ENCODE measurements at regions not wholly inside any gene's neighbourhood (a gene's known extent, or its start where the extent isn't known, plus 50 kb on each side); places are given as distances from the start of the nearest gene placed in this dataset.

DNA sequence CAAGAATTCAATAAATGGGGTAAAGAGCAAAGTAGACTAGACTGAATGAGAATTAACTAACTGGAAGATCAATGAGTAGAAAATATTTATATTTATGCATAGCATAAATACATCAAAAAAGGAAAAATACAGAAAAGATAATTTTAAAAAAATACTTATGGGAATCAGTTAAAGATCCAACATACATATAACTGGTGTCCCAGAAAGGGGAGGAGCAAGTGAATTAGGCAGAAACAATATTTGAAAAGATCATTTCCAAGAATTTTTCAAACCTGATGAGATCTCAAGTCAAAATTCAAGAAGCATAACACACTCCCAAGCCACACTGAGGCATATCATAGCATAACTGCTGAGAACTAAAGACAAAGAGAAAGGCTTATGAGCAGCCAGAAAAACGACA is 62.7 kb upstream of the SHISAL1 start:
- Histone ChIP-seq H3K36me3 (ENCODE audit: control insufficient read depth, insufficient read depth, low read length) (no peaks in the 10 kb centered on the region), H3K4me3 (ENCODE audit: low read depth, low read length) (no peak overlapping the region), H2AFZ (no peak overlapping the region), H3K4me2 (ENCODE audit: low read length) (no peak overlapping the region), H3K27ac (no peak overlapping the region), H3K27me3 (ENCODE audit: control insufficient read depth, insufficient read depth, low read length) (no peaks in the 10 kb centered on the region), H3K79me2 (no peaks in the 10 kb centered on the region), H3K9me3 (ENCODE audit: control insufficient read depth, low read length) (no peaks in the 10 kb centered on the region), H3K9ac (no peak overlapping the region), H3K4me1 (no peaks in the 10 kb centered on the region)
- TF ChIP-seq, protein P1, sequence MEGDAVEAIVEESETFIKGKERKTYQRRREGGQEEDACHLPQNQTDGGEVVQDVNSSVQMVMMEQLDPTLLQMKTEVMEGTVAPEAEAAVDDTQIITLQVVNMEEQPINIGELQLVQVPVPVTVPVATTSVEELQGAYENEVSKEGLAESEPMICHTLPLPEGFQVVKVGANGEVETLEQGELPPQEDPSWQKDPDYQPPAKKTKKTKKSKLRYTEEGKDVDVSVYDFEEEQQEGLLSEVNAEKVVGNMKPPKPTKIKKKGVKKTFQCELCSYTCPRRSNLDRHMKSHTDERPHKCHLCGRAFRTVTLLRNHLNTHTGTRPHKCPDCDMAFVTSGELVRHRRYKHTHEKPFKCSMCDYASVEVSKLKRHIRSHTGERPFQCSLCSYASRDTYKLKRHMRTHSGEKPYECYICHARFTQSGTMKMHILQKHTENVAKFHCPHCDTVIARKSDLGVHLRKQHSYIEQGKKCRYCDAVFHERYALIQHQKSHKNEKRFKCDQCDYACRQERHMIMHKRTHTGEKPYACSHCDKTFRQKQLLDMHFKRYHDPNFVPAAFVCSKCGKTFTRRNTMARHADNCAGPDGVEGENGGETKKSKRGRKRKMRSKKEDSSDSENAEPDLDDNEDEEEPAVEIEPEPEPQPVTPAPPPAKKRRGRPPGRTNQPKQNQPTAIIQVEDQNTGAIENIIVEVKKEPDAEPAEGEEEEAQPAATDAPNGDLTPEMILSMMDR (IDR thresholded peaks at IDR 0.05), result no peak

- no peak overlapping the region for H3K4me2 ChIP-seq (ENCODE audit: low read length)
- no peaks in the 10 kb centered on the region for H3K27me3 ChIP-seq (ENCODE audit: control insufficient read depth, insufficient read depth, low read length)
- no peaks in the 10 kb centered on the region for H3K79me2 ChIP-seq
- H3K4me1 ChIP-seq, result no peaks in the 10 kb centered on the region
- H3K36me3 ChIP-seq (ENCODE audit: control insufficient read depth, insufficient read depth, low read length), result no peaks in the 10 kb centered on the region
- H3K4me3 ChIP-seq (ENCODE audit: low read depth, low read length), result no peak overlapping the region
- no peaks in the 10 kb centered on the region for H3K9me3 ChIP-seq (ENCODE audit: control insufficient read depth, low read length)
- no peak overlapping the region for H3K27ac ChIP-seq
- no peak overlapping the region for H2AFZ ChIP-seq
- TF ChIP-seq, protein P1 (IDR thresholded peaks at IDR 0.05), result no peak
- H3K9ac ChIP-seq, result no peak overlapping the region
Measured at GRCh38 chr22:44373234-44373633, 60.5 kb upstream of the SHISAL1 start.

- TF ChIP-seq, protein P1 (IDR thresholded peaks at IDR 0.05), result no peak
- H3K4me2 ChIP-seq (ENCODE audit: low read length), result no peak overlapping the region
- H3K36me3 ChIP-seq (ENCODE audit: control insufficient read depth, insufficient read depth, low read length), result no peaks in the 10 kb centered on the region
- no peaks in the 10 kb centered on the region for H3K9me3 ChIP-seq (ENCODE audit: control insufficient read depth, low read length)
- no peak overlapping the region for H3K27ac ChIP-seq
- H3K9ac ChIP-seq, result no peak overlapping the region
- no peaks in the 10 kb centered on the region for H3K27me3 ChIP-seq (ENCODE audit: control insufficient read depth, insufficient read depth, low read length)
- H3K79me2 ChIP-seq, result no peaks in the 10 kb centered on the region
- H2AFZ ChIP-seq, result no peak overlapping the region
- no peaks in the 10 kb centered on the region for H3K4me1 ChIP-seq
- no peak overlapping the region for H3K4me3 ChIP-seq (ENCODE audit: low read depth, low read length)
Measured at GRCh38 chr22:44372611-44373010, 59.9 kb upstream of the SHISAL1 start.

DNA sequence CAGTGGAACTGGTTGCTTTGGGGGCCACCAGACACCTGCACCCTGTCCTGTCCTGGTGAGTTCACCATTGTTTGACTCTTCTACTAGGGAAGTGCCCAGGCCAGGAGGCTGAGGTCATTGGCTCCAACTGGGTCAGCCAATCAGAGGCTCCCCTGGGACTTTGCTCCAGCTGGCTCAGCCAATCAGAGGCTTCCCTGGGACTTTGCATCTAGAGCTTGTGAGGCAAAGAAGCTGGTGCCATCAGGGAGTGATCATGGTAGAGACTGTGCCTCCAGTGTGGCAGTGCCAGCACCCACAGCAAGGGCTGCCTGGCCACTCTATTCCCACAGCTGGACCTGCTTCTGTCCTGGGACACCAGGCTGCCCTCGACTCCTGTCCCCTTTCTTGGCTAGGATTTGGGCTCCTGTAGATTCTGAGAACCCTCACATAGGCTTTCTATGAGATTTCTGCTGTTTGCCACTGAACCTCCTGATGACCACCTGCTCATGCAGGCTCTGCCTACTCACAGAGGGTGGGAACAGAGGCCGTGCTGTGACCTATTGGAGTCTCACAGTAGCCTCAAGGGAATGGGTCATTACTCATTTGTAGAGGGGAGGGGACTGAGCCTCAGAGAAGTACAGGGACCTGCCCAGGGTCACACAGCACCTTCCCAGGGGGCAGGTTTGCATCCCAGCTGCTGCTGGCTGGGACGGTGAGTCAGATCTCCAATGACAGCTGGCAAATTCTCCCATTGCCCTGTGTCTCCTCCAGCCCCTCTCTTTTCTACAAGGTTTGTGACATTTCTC is 59.2 kb upstream of the SHISAL1 start:
- Histone ChIP-seq H3K79me2 (no peaks in the 10 kb centered on the region), H3K27me3 (ENCODE audit: control insufficient read depth, insufficient read depth, low read length) (no peaks in the 10 kb centered on the region), H3K27ac (no peak overlapping the region), H3K36me3 (ENCODE audit: control insufficient read depth, insufficient read depth, low read length) (no peaks in the 10 kb centered on the region), H3K4me2 (ENCODE audit: low read length) (no peak overlapping the region), H2AFZ (no peak overlapping the region), H3K9ac (no peak overlapping the region), H3K4me3 (ENCODE audit: low read depth, low read length) (no peak overlapping the region), H3K4me1 (no peaks in the 10 kb centered on the region), H3K9me3 (ENCODE audit: control insufficient read depth, low read length) (no peaks in the 10 kb centered on the region)
- TF ChIP-seq, protein P1 (IDR thresholded peaks at IDR 0.05), result no peak

Data from parathyroid adenoma (tissue), 2 donors.